ENCODE measurements at regions not wholly inside any gene's neighbourhood (a gene's known extent, or its start where the extent isn't known, plus 50 kb on each side); places are given as distances from the start of the nearest gene placed in this dataset.

GRCh38 chr10:85293483-85293882 lies 965.1 kb downstream of the CCSER2 start (continued):
- TF ChIP-seq, protein P1, sequence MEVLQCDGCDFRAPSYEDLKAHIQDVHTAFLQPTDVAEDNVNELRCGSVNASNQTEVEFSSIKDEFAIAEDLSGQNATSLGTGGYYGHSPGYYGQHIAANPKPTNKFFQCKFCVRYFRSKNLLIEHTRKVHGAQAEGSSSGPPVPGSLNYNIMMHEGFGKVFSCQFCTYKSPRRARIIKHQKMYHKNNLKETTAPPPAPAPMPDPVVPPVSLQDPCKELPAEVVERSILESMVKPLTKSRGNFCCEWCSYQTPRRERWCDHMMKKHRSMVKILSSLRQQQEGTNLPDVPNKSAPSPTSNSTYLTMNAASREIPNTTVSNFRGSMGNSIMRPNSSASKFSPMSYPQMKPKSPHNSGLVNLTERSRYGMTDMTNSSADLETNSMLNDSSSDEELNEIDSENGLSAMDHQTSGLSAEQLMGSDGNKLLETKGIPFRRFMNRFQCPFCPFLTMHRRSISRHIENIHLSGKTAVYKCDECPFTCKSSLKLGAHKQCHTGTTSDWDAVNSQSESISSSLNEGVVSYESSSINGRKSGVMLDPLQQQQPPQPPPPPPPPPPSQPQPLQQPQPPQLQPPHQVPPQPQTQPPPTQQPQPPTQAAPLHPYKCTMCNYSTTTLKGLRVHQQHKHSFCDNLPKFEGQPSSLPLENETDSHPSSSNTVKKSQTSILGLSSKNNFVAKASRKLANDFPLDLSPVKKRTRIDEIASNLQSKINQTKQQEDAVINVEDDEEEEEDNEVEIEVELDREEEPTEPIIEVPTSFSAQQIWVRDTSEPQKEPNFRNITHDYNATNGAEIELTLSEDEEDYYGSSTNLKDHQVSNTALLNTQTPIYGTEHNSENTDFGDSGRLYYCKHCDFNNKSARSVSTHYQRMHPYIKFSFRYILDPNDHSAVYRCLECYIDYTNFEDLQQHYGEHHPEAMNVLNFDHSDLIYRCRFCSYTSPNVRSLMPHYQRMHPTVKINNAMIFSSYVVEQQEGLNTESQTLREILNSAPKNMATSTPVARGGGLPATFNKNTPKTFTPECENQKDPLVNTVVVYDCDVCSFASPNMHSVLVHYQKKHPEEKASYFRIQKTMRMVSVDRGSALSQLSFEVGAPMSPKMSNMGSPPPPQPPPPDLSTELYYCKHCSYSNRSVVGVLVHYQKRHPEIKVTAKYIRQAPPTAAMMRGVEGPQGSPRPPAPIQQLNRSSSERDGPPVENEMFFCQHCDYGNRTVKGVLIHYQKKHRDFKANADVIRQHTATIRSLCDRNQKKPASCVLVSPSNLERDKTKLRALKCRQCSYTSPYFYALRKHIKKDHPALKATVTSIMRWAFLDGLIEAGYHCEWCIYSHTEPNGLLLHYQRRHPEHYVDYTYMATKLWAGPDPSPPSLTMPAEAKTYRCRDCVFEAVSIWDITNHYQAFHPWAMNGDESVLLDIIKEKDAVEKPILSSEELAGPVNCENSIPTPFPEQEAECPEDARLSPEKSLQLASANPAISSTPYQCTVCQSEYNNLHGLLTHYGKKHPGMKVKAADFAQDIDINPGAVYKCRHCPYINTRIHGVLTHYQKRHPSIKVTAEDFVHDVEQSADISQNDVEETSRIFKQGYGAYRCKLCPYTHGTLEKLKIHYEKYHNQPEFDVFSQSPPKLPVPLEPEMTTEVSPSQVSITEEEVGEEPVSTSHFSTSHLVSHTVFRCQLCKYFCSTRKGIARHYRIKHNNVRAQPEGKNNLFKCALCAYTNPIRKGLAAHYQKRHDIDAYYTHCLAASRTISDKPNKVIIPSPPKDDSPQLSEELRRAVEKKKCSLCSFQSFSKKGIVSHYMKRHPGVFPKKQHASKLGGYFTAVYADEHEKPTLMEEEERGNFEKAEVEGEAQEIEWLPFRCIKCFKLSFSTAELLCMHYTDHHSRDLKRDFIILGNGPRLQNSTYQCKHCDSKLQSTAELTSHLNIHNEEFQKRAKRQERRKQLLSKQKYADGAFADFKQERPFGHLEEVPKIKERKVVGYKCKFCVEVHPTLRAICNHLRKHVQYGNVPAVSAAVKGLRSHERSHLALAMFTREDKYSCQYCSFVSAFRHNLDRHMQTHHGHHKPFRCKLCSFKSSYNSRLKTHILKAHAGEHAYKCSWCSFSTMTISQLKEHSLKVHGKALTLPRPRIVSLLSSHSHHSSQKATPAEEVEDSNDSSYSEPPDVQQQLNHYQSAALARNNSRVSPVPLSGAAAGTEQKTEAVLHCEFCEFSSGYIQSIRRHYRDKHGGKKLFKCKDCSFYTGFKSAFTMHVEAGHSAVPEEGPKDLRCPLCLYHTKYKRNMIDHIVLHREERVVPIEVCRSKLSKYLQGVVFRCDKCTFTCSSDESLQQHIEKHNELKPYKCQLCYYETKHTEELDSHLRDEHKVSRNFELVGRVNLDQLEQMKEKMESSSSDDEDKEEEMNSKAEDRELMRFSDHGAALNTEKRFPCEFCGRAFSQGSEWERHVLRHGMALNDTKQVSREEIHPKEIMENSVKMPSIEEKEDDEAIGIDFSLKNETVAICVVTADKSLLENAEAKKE (CRISPR knock-in tag; IDR thresholded peaks at IDR 0.05): no peak
- TF ChIP-seq POLR2AphosphoS5 (IDR thresholded peaks at IDR 0.05; ENCODE audit: low read depth): no peak
- no peak for TF ChIP-seq ZNF331 (CRISPR knock-in tag; IDR thresholded peaks at IDR 0.05; ENCODE audit: low read depth)
- no peak for TF ChIP-seq STAT1 (IDR thresholded peaks at IDR 0.05; ENCODE audit: unreplicated experiment)
- TF ChIP-seq NANOG (IDR thresholded peaks at IDR 0.05; ENCODE audit: borderline replicate concordance): no peak
- no peak for TF ChIP-seq JUNB (IDR thresholded peaks at IDR 0.05; ENCODE audit: unreplicated experiment)
- TF ChIP-seq CTCF (conservative IDR thresholded peaks at IDR 0.05; ENCODE audit: low read depth in 2 of 2): no peak
- TF ChIP-seq EZH2 (IDR thresholded peaks at IDR 0.05; ENCODE audit: low read depth, unreplicated experiment): no peak
- no peak for TF ChIP-seq CREB1 (CRISPR knock-in tag; IDR thresholded peaks at IDR 0.05; ENCODE audit: low read depth)
- TF ChIP-seq, protein P2, sequence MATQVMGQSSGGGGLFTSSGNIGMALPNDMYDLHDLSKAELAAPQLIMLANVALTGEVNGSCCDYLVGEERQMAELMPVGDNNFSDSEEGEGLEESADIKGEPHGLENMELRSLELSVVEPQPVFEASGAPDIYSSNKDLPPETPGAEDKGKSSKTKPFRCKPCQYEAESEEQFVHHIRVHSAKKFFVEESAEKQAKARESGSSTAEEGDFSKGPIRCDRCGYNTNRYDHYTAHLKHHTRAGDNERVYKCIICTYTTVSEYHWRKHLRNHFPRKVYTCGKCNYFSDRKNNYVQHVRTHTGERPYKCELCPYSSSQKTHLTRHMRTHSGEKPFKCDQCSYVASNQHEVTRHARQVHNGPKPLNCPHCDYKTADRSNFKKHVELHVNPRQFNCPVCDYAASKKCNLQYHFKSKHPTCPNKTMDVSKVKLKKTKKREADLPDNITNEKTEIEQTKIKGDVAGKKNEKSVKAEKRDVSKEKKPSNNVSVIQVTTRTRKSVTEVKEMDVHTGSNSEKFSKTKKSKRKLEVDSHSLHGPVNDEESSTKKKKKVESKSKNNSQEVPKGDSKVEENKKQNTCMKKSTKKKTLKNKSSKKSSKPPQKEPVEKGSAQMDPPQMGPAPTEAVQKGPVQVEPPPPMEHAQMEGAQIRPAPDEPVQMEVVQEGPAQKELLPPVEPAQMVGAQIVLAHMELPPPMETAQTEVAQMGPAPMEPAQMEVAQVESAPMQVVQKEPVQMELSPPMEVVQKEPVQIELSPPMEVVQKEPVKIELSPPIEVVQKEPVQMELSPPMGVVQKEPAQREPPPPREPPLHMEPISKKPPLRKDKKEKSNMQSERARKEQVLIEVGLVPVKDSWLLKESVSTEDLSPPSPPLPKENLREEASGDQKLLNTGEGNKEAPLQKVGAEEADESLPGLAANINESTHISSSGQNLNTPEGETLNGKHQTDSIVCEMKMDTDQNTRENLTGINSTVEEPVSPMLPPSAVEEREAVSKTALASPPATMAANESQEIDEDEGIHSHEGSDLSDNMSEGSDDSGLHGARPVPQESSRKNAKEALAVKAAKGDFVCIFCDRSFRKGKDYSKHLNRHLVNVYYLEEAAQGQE (IDR thresholded peaks at IDR 0.05; ENCODE audit: unreplicated experiment): no peak

Measured in GM23338 (cell line).